H9 (cell line): ENCODE measurements at regions not wholly inside any gene's neighbourhood (a gene's known extent, or its start where the extent isn't known, plus 50 kb on each side); places are given as distances from the start of the nearest gene placed in this dataset.

Source experiments
- DNase-seq: peaks from one replicate; pipeline ENCODE4 v3.0.0-alpha.2; 2017
- H2AFZ ChIP-seq: one replicate; pipeline ENCODE4 v1.6.1; 2013; ENCODE audit warnings: mild to moderate bottlenecking, low read length, control low read depth, moderate library complexity
- H2AK5ac ChIP-seq: 2 replicates; pipeline ENCODE4 v1.6.1; 2013; ENCODE audit warnings: low read length, control low read depth, mixed read lengths; ENCODE audit not compliant: insufficient read length
- H2BK120ac ChIP-seq: one replicate; pipeline ENCODE4 v1.6.1; 2013; ENCODE audit warnings: low read depth, mild to moderate bottlenecking, low read length, control low read depth, inconsistent platforms; ENCODE audit not compliant: poor library complexity, severe bottlenecking
- H2BK12ac ChIP-seq: 2 replicates; pipeline ENCODE4 v1.6.1; 2013; ENCODE audit warnings: low read length, control low read depth, mixed read lengths, low read depth; ENCODE audit not compliant: insufficient read length
- H2BK15ac ChIP-seq: 2 replicates; pipeline ENCODE4 v1.6.1; 2013; ENCODE audit warnings: low read depth, low read length, control low read depth
- H2BK20ac ChIP-seq: one replicate; pipeline ENCODE4 v1.6.1; 2013; ENCODE audit warnings: low read depth, mild to moderate bottlenecking, low read length, control low read depth, inconsistent platforms; ENCODE audit not compliant: poor library complexity, severe bottlenecking
- H2BK5ac ChIP-seq: 2 replicates; pipeline ENCODE4 v1.6.1; 2013; ENCODE audit warnings: low read length, control low read depth, mixed read lengths; ENCODE audit not compliant: insufficient read length
- H3K14ac ChIP-seq: 2 replicates; pipeline ENCODE4 v1.6.1; 2013; ENCODE audit warnings: low read length, control low read depth; ENCODE audit not compliant: insufficient read depth
- H3K18ac ChIP-seq: 2 replicates; pipeline ENCODE4 v1.6.1; 2013; ENCODE audit warnings: low read depth, mild to moderate bottlenecking, mixed read lengths, low read length, control low read depth; ENCODE audit not compliant: insufficient read length
- H3K23ac ChIP-seq: 2 replicates; pipeline ENCODE4 v1.6.1; 2013; ENCODE audit warnings: low read length, control low read depth, mixed read lengths, low read depth; ENCODE audit not compliant: insufficient read length
- H3K23me2 ChIP-seq: 2 replicates; pipeline ENCODE4 v1.6.1; 2013; ENCODE audit warnings: low read depth, mild to moderate bottlenecking, mixed read lengths, low read length, control low read depth; ENCODE audit not compliant: insufficient read length, poor library complexity, severe bottlenecking
- H3K27ac ChIP-seq: 2 replicates; pipeline ENCODE4 v1.5.1; 2013; ENCODE audit warnings: low read length, control low read depth, mixed read lengths, low read depth; ENCODE audit not compliant: insufficient read length
- H3K27me3 ChIP-seq: 2 replicates; pipeline ENCODE4 v1.6.1; 2013; ENCODE audit warnings: low read length, control low read depth, inconsistent platforms; ENCODE audit not compliant: insufficient read depth
- H3K4ac ChIP-seq: 2 replicates; pipeline ENCODE4 v1.6.1; 2013; ENCODE audit warnings: low read depth, mild to moderate bottlenecking, control low read depth, inconsistent platforms, low read length, moderate library complexity
- H3K4me1 ChIP-seq: 2 replicates; pipeline ENCODE4 v1.6.1; 2013; ENCODE audit warnings: low read length, control low read depth, inconsistent platforms; ENCODE audit not compliant: insufficient read depth
- H3K4me2 ChIP-seq: 2 replicates; pipeline ENCODE4 v1.6.1; 2013; ENCODE audit warnings: low read length, control low read depth, mixed read lengths; ENCODE audit not compliant: insufficient read length, insufficient read depth
- H3K56ac ChIP-seq: 2 replicates; pipeline ENCODE4 v1.6.1; 2013; ENCODE audit warnings: low read depth, mild to moderate bottlenecking, mixed read lengths, low read length, control low read depth; ENCODE audit not compliant: insufficient read length
- H3K79me1 ChIP-seq: 2 replicates; pipeline ENCODE4 v1.6.1; 2013; ENCODE audit warnings: low read depth, mild to moderate bottlenecking, moderate library complexity, low read length, control low read depth, inconsistent platforms; ENCODE audit not compliant: insufficient read depth, poor library complexity, severe bottlenecking
- H3K79me2 ChIP-seq: 2 replicates; pipeline ENCODE4 v1.6.1; 2013; ENCODE audit warnings: low read length, control low read depth, inconsistent platforms; ENCODE audit not compliant: insufficient read depth
- H3K9ac ChIP-seq: 2 replicates; pipeline ENCODE4 v1.6.1; 2013; ENCODE audit warnings: low read length, control low read depth, mixed read lengths; ENCODE audit not compliant: insufficient read length; ENCODE audit errors: extremely low read depth
- H3K9me3 ChIP-seq: one replicate; pipeline ENCODE4 v1.6.1; 2013; ENCODE audit warnings: low read depth, low read length, inconsistent platforms; ENCODE audit not compliant: control insufficient read depth
- H3T11ph ChIP-seq: one replicate; pipeline ENCODE4 v1.6.1; 2013; ENCODE audit warnings: mild to moderate bottlenecking, low read length, control low read depth, inconsistent platforms
- H4K20me1 ChIP-seq: one replicate; pipeline ENCODE4 v1.6.1; 2013; ENCODE audit not compliant: control insufficient read depth, insufficient read length, insufficient read depth
- H4K5ac ChIP-seq: 2 replicates; pipeline ENCODE4 v1.6.1; 2013; ENCODE audit warnings: low read depth, mild to moderate bottlenecking, mixed read lengths, low read length, control low read depth; ENCODE audit not compliant: insufficient read length
- H4K8ac ChIP-seq: replicated peaks from 2 replicates; pipeline ENCODE4 v1.6.1; 2013; ENCODE audit warnings: low read length, control low read depth, mixed read lengths, low read depth; ENCODE audit not compliant: insufficient read length
- H4K91ac ChIP-seq: 2 replicates; pipeline ENCODE4 v1.6.1; 2013; ENCODE audit warnings: low read depth, mild to moderate bottlenecking, moderate library complexity, mixed read lengths, low read length, control low read depth; ENCODE audit not compliant: insufficient read length
- H3K27ac Mint-ChIP-seq, 3 experiments: 2 replicates in 2 of 3; 3 replicates in 1 of 3; pipeline ENCODE4 v1.8.0; 2020 to 2021; ENCODE audit warnings: mixed read lengths in 3 of 3, mild to moderate bottlenecking in 1 of 3, moderate library complexity in 1 of 3
- H3K27me3 Mint-ChIP-seq: 2 replicates; pipeline ENCODE4 v1.8.0; 2021; ENCODE audit warnings: low read depth, mild to moderate bottlenecking, moderate library complexity, mixed read lengths
- H3K36me3 Mint-ChIP-seq, 3 experiments: 2 replicates in 2 of 3; 3 replicates in 1 of 3; pipeline ENCODE4 v1.8.0; 2020 to 2021; ENCODE audit warnings: low read depth in 3 of 3, mixed read lengths in 3 of 3; ENCODE audit not compliant: insufficient read depth in 1 of 3
- H3K4me1 Mint-ChIP-seq, 2 experiments: 2 replicates each; pipeline ENCODE4 v1.8.0; 2020; ENCODE audit warnings: mixed read lengths in 2 of 2
- H3K4me3 Mint-ChIP-seq, 2 experiments: 2 replicates in 1 of 2; 3 replicates in 1 of 2; pipeline ENCODE4 v1.8.0; 2020 to 2021; ENCODE audit warnings: mild to moderate bottlenecking in 2 of 2, mixed read lengths in 2 of 2, moderate library complexity in 1 of 2
- H3K9me3 Mint-ChIP-seq, 2 experiments: 2 replicates in 1 of 2; 3 replicates in 1 of 2; pipeline ENCODE4 v1.8.0; 2020; ENCODE audit warnings: mild to moderate bottlenecking in 2 of 2, mixed read lengths in 2 of 2, moderate library complexity in 1 of 2
- CTCF ChIP-seq: fragments of 200-600 bp; sonication (generic); conservative IDR thresholded peaks from 3 replicates; pipeline ENCODE4 v1.8.0; 2021; ENCODE audit warnings: antibody characterized with exemption, mild to moderate bottlenecking
- WGBS: extraction: QIAGEN DNeasy Blood & Tissue Kit; methylation state at CpG from one replicate; pipeline ENCODE4 v1.1.7; 2013; ENCODE audit warnings: missing lambda C conversion rate, low lambda C conversion rate, mixed read lengths; ENCODE audit not compliant: insufficient read length; ENCODE audit errors: extremely low coverage; 5-methylcytosine and 5-hydroxymethylcytosine counted together

GRCh38 chr16:87207509-87207908 lies 109.7 kb downstream of the C16orf95 start:
- no peaks in the 10 kb centered on the region; a peak in 1 of 5 replicates for H3K9me3 Mint-ChIP-seq
- H4K5ac ChIP-seq: no peak overlapping the region
- no peak overlapping the region for H3T11ph ChIP-seq
- no peaks in the 10 kb centered on the region for H3K27me3 ChIP-seq
- no peak overlapping the region for H2BK20ac ChIP-seq
- peaks cover 3% of the 10 kb centered on the region for H3K27me3 Mint-ChIP-seq
- H3K9me3 ChIP-seq: no peaks in the 10 kb centered on the region
- no CpG with 5 or more reads among the region's 7 CpGs for WGBS
- H2BK15ac ChIP-seq: no peak overlapping the region
- no peaks in the 10 kb centered on the region for H3K4me1 ChIP-seq
- H2BK12ac ChIP-seq: no peak overlapping the region
- H2BK5ac ChIP-seq: no peak overlapping the region
- no peak overlapping the region for H2BK120ac ChIP-seq
- H3K4ac ChIP-seq: no peak overlapping the region
- H3K79me1 ChIP-seq: no peaks in the 10 kb centered on the region
- no peaks in the 10 kb centered on the region for H3K23me2 ChIP-seq
- no peak overlapping the region for H3K4me2 ChIP-seq
- H2AFZ ChIP-seq: no peak overlapping the region
- no peak overlapping the region for H3K18ac ChIP-seq
- H4K8ac ChIP-seq: no peak overlapping the region
- no peak for TF ChIP-seq CTCF
- no peak overlapping the region for H3K4me3 Mint-ChIP-seq
- H2AK5ac ChIP-seq: no peak overlapping the region
- no peak overlapping the region for H3K56ac ChIP-seq
- no peaks in the 10 kb centered on the region for H3K36me3 Mint-ChIP-seq
- H3K27ac Mint-ChIP-seq: no peak overlapping the region; a peak in 1 of 7 replicates
- H3K14ac ChIP-seq: no peak overlapping the region
- H3K23ac ChIP-seq: no peak overlapping the region
- H3K4me1 Mint-ChIP-seq: peaks cover 11 to 12% of the 10 kb centered on the region in 2 experiments
- H3K9ac ChIP-seq: no peak overlapping the region
- no peak for DNase-seq
- H4K20me1 ChIP-seq: peaks cover 2% of the 10 kb centered on the region
- no peak overlapping the region for H4K91ac ChIP-seq
- H3K79me2 ChIP-seq: no peaks in the 10 kb centered on the region
- no peak overlapping the region for H3K27ac ChIP-seq
